ENCODE measurements at regions not wholly inside any gene's neighbourhood (a gene's known extent, or its start where the extent isn't known, plus 50 kb on each side); places are given as distances from the start of the nearest gene placed in this dataset.

GRCh38 chr5:121151534-121151933 is 687.4 kb downstream of the PRR16 start (continued):
- TF ChIP-seq ZNF302 (CRISPR knock-in tag; IDR thresholded peaks at IDR 0.05): no peak

DNA sequence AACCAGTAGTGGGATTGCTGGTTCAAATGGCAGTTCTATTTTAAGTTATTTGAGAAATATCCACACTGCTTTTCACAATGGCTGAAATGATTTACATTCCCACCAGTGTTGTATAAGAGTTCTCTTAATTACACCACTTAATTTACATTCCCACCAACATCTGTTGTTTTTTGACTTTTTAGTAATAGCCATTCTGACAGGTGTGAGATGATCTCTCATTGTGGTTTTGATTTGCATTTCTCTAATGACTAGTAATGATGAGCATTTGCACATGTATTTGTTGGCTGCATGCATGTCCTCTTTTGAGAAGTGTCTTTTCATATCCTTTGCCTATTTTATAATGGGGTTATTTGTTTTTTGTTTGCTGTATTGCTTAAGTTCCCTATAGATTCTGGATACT is 688.3 kb downstream of the PRR16 start:
- ChIA-PET POLR2A (no interaction called here), CTCF (no interaction called here)
- FAIRE-seq: no peak
- Histone ChIP-seq H3K4me2 (no peak overlapping the region), H3K4me3 (no peak overlapping the region), H3K27ac (no peak overlapping the region), H3K9me3 (no peaks in the 10 kb centered on the region), H3K4me1 (no peaks in the 10 kb centered on the region)
- no peak for TF ChIP-seq TP53 (CRISPR knock-in tag; IDR thresholded peaks at IDR 0.05)
- TF ChIP-seq NPAS2 (CRISPR knock-in tag; IDR thresholded peaks at IDR 0.05; ENCODE audit: borderline replicate concordance): no peak
- TF ChIP-seq MYC (IDR thresholded peaks at IDR 0.05; ENCODE audit: borderline replicate concordance, low read length): no peak
- TF ChIP-seq, protein P1, sequence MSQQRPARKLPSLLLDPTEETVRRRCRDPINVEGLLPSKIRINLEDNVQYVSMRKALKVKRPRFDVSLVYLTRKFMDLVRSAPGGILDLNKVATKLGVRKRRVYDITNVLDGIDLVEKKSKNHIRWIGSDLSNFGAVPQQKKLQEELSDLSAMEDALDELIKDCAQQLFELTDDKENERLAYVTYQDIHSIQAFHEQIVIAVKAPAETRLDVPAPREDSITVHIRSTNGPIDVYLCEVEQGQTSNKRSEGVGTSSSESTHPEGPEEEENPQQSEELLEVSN (IDR thresholded peaks at IDR 0.05; ENCODE audit: borderline replicate concordance, low read depth): no peak
- TF ChIP-seq CBX8 (IDR thresholded peaks at IDR 0.05): no peak
- TF ChIP-seq GATA3 (IDR thresholded peaks at IDR 0.05; ENCODE audit: borderline replicate concordance): no peak
- TF ChIP-seq REST (IDR thresholded peaks at IDR 0.05): no peak
- TF ChIP-seq MAZ (IDR thresholded peaks at IDR 0.05; ENCODE audit: borderline replicate concordance, low read depth, low read length): no peak
- TF ChIP-seq RAD21 (conservative IDR thresholded peaks at IDR 0.05 in 1 of 2, IDR thresholded peaks at IDR 0.05 in 1 of 2): no peak
- no peak for TF ChIP-seq FOXS1 (CRISPR knock-in tag; IDR thresholded peaks at IDR 0.05)
- no peak for TF ChIP-seq HES2 (IDR thresholded peaks at IDR 0.05)
- TF ChIP-seq RCOR1 (IDR thresholded peaks at IDR 0.05; ENCODE audit: low read depth, low read length): no peak
- TF ChIP-seq CTCF (IDR thresholded peaks at IDR 0.05): no peak
- no peak for TF ChIP-seq ELK1 (IDR thresholded peaks at IDR 0.05; ENCODE audit: low read depth, low read length)
- TF ChIP-seq JUN (IDR thresholded peaks at IDR 0.05): no peak
- TF ChIP-seq HOXB13 (CRISPR knock-in tag; IDR thresholded peaks at IDR 0.05; ENCODE audit: low read depth): no peak
- no peak for TF ChIP-seq CHD4 (IDR thresholded peaks at IDR 0.05; ENCODE audit: borderline replicate concordance)
- TF ChIP-seq, protein P2, sequence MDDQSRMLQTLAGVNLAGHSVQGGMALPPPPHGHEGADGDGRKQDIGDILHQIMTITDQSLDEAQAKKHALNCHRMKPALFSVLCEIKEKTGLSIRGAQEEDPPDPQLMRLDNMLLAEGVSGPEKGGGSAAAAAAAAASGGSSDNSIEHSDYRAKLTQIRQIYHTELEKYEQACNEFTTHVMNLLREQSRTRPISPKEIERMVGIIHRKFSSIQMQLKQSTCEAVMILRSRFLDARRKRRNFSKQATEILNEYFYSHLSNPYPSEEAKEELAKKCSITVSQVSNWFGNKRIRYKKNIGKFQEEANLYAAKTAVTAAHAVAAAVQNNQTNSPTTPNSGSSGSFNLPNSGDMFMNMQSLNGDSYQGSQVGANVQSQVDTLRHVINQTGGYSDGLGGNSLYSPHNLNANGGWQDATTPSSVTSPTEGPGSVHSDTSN (IDR thresholded peaks at IDR 0.05): no peak
- TF ChIP-seq ZC3H11A (IDR thresholded peaks at IDR 0.05): no peak
- TF ChIP-seq, protein P3, sequence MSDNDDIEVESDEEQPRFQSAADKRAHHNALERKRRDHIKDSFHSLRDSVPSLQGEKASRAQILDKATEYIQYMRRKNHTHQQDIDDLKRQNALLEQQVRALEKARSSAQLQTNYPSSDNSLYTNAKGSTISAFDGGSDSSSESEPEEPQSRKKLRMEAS (IDR thresholded peaks at IDR 0.05): no peak
- no peak for DNase-seq (ENCODE audit: low read depth in 1 of 2, low spot score in 1 of 2)
- ATAC-seq: no peak
